Aorta (tissue), 5 donors: ENCODE measurements at regions not wholly inside any gene's neighbourhood (a gene's known extent, or its start where the extent isn't known, plus 50 kb on each side); places are given as distances from the start of the nearest gene placed in this dataset.
A peak's percentile ranks its signal among the peaks of the same experiment; 100 is the strongest.

Experiments
- ATAC-seq: fragments of 200-7000 bp; cut with Tn5 transposase; one replicate; pipeline ENCODE4 v1.9.1; 2022; ENCODE audit warnings: moderate library complexity; ENCODE audit not compliant: low FRiP score
- DNase-seq, 2 donors: peaks; one replicate each; pipeline ENCODE4 v3.0.0-alpha.2; 2020
- H3K27ac ChIP-seq, 2 donors: one replicate each; pipeline ENCODE4 v1.5.1; 2013; ENCODE audit warnings: low read length in 2 of 2, mild to moderate bottlenecking in 2 of 2, moderate library complexity in 2 of 2, control low read depth in 1 of 2, inconsistent platforms in 1 of 2, low read depth in 1 of 2
- H3K27me3 ChIP-seq, 2 donors: one replicate each; pipeline ENCODE4 v1.6.1; 2013; ENCODE audit warnings: control low read depth in 1 of 2, low read length in 1 of 2, mild to moderate bottlenecking in 1 of 2, moderate library complexity in 1 of 2; ENCODE audit not compliant: insufficient read depth in 2 of 2, control insufficient read depth in 1 of 2
- H3K36me3 ChIP-seq, 2 donors: one replicate each; pipeline ENCODE4 v1.6.1; 2013; ENCODE audit warnings: control low read depth in 1 of 2, low read length in 1 of 2, mild to moderate bottlenecking in 1 of 2; ENCODE audit not compliant: insufficient read depth in 2 of 2, control insufficient read depth in 1 of 2
- H3K4me1 ChIP-seq, 2 donors: one replicate each; pipeline ENCODE4 v1.6.1; 2013; ENCODE audit warnings: low read length in 2 of 2, control low read depth in 1 of 2, mild to moderate bottlenecking in 1 of 2, moderate library complexity in 1 of 2; ENCODE audit not compliant: insufficient read depth in 2 of 2, control insufficient read depth in 1 of 2
- H3K4me3 ChIP-seq, 2 donors: one replicate each; pipeline ENCODE4 v1.5.1; 2013; ENCODE audit warnings: low read length in 2 of 2, control low read depth in 1 of 2, mild to moderate bottlenecking in 1 of 2
- H3K9me3 ChIP-seq: one replicate; pipeline ENCODE4 v1.6.1; 2013; ENCODE audit warnings: mild to moderate bottlenecking, low read length; ENCODE audit not compliant: control insufficient read depth
- WGBS, 2 donors: extraction: QIAGEN DNeasy Blood & Tissue Kit; methylation state at CpG; one replicate each; pipeline ENCODE4 v1.1.7; 2013; 5-methylcytosine and 5-hydroxymethylcytosine counted together
- intact Hi-C, 2 donors: fragments of 100-400 bp; cut with DNase I; formaldehyde crosslinking; loops; one replicate each; pipeline versions ENCODE4 v1.14.2 to v1.15.0; 2022
- donor health status: healthy with polysubstance abuse.
- donor health status: Bipolar disorder and iron deficiency.
- donor health status: DM: no; HTN: no; CAD: no.
- donor health status: DM: no; HTN: no; CAD: no.
- donor health status: DM: yes; HTN: yes; CAD: no.

DNA sequence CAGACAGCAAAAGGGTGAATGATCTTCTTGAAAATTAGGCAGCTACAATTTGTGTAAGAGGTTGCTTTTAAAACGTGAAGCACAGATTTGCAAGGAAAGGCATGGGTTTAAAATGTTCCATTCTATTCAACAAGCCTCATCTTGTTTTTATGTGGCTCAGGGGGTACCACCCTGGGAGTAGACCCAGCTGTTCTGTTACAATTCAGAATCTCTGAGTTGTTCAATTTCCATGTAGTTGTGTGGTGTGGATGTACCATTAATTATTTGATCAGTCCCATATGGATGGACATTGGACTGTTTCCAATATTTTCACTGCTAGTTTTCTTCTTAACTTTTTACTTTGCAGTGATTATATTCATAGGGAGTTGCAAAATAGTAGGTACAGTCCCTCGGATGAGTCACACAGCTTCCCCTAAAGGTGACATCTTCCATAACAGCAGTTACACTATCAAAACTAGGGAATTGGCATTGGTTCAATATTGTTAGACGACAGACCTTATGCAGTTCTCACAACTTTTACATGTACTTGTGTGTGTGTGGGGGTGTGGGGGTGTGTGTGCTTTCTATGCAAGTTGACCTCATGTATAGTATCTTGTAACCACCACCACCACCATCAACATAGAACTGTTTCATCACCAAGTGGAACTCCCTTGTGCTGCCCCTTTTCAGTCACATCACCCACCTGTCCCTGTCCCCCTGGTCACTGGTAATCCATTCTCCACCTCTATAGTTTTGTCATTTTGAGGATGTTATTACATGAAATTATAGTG, 59.0 kb upstream of the CAPRIN2 start:
- WGBS, 2 donors = 47 to 49% methylated on average over 3 of the region's 3 CpGs
- Histone ChIP-seq H3K9me3 (no peaks in the 10 kb centered on the region), H3K36me3 (no peaks in the 10 kb centered on the region), H3K27me3 (no peaks in the 10 kb centered on the region), H3K4me1 (no peaks in the 10 kb centered on the region), H3K27ac (no peak overlapping the region), H3K4me3 (no peak overlapping the region)
- no peak for DNase-seq
- intact Hi-C loops = no loop called here
- peak; percentile 22 for ATAC-seq

DNA sequence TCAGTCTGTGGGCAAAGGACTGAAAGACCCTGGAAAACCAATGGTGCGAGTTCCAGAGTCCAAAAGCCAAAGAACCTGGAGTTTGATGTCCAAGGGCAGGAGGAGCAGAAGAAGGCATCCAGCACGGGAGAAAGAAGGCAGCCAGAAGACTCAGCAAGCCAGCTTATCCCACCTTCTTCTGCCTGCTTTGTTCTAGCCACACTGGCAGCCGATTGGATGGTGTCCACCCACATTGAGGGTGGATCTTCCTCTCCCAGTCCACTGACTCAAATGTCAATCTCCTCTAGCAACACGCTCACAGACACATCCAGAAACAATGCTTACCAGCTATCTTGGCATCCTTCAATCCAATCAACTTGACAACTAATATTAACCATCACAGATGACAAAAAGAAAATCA, 57.2 kb upstream of the CAPRIN2 start:
- no peak overlapping the region for H3K4me3 ChIP-seq
- DNase-seq (no peak), ATAC-seq (no peak)
- WGBS, 2 donors = 60 to 74% methylated on average over 4 of the region's 4 CpGs
- no peaks in the 10 kb centered on the region for H3K9me3 ChIP-seq
- H3K4me1 ChIP-seq = peaks cover 0 to 2% of the 10 kb centered on the region in 2 donors
- H3K27ac ChIP-seq = no peak overlapping the region
- intact Hi-C loops = no loop called here
- H3K36me3 ChIP-seq = no peaks in the 10 kb centered on the region
- H3K27me3 ChIP-seq = no peaks in the 10 kb centered on the region

DNA sequence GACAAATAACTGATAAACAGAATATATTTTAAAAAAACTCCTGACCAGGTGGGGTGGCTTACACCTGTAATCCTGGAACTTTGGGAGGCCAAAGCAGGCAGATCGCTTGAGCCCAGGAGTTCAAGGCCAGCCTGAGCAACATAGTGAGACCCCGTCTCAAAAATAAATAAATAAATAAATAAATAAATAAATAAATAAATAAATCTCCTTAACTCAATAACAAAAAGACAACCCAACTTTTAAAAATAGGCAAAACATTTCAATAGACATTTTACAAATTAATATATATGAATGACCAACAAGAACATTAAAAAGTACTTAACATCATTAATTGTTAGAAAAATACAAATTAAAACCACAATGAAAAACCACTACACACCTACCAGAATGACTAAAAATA, 56.2 kb upstream of the CAPRIN2 start:
- no peak for DNase-seq
- no peak overlapping the region for H3K4me3 ChIP-seq
- 87 to 89% methylated on average over 2 of the region's 2 CpGs for WGBS, 2 donors
- H3K27me3 ChIP-seq = no peaks in the 10 kb centered on the region
- no peak for ATAC-seq
- H3K9me3 ChIP-seq = no peaks in the 10 kb centered on the region
- H3K36me3 ChIP-seq = no peaks in the 10 kb centered on the region
- H3K27ac ChIP-seq = no peak overlapping the region
- peaks cover 0 to 2% of the 10 kb centered on the region in 2 donors for H3K4me1 ChIP-seq
- intact Hi-C loops = no loop called here

DNA sequence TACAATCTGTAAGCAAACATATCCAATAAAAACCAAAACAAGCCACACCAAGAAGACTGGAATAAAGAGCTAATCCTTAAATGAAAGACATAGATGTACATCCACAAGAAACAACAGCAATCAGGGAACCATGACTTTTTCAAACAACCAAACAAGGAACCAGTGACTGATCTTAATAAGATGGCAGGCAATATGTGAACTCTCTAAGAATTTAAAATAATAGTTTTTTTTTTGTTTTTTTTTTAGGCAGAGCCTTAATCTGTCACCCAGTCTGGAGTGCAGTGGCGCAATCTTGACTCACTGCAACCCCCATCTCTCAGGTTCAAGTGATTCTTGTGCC, 52.9 kb upstream of the CAPRIN2 start:
- 57 to 59% methylated on average over 1 of the region's 1 CpG for WGBS, 2 donors
- peaks cover 0 to 2% of the 10 kb centered on the region in 2 donors for H3K4me1 ChIP-seq
- H3K27ac ChIP-seq = no peak overlapping the region
- H3K9me3 ChIP-seq = no peaks in the 10 kb centered on the region
- no peak for ATAC-seq
- intact Hi-C loops = loop anchor here in 1 of 2 donors (5.0 to 10.0 kb wide), 2 partner anchors 113 to 1290 kb away; partner anchors contain the start of gene IPO8
- H3K4me3 ChIP-seq = no peak overlapping the region
- H3K27me3 ChIP-seq = no peaks in the 10 kb centered on the region
- DNase-seq = no peak
- no peaks in the 10 kb centered on the region for H3K36me3 ChIP-seq

DNA sequence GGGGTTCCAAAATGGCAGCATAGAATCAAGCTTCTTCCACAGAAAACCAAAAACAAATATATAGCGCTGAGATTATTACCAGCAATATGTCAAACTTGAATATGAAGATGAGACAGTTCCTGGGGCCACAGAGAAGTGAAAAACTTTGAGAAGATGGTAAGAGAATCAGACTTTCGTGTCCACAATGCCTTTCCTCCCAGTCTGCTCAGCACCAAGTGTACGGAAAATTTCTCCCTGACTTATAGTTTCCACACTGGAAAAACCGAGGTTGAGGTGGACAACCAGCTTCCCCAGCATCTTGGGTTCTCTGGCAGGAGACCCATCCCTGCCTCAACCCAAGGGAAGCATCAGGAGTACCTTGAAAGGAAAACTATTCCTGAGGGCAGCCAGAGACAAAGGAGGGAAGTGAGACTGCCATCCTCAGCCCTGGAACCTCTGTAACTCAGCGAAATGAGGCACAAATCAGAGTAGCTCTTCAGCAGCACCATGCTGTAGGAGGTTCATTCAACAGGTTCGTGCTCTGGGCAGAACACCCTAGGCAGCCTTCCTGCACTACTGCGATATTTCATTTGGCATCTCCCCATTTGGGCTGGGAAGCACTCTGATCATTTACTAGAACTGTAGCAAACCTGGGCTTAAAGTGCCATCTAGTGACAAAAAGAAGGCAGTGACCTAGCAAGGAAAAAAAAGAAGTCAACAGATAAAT, 52.4 kb upstream of the CAPRIN2 start:
- intact Hi-C loops = loop anchor here in 1 of 2 donors (5.0 to 10.0 kb wide), 2 partner anchors 112 to 1290 kb away; partner anchors contain the start of gene IPO8
- H3K36me3 ChIP-seq = no peaks in the 10 kb centered on the region
- no peaks in the 10 kb centered on the region for H3K9me3 ChIP-seq
- H3K4me3 ChIP-seq = no peak overlapping the region
- no peak overlapping the region for H3K27ac ChIP-seq
- H3K27me3 ChIP-seq = no peaks in the 10 kb centered on the region
- ATAC-seq (peak; percentile 86), DNase-seq (no peak)
- 56 to 57% methylated on average over 7 of the region's 7 CpGs for WGBS, 2 donors
- peaks cover 0 to 2% of the 10 kb centered on the region in 2 donors for H3K4me1 ChIP-seq

DNA sequence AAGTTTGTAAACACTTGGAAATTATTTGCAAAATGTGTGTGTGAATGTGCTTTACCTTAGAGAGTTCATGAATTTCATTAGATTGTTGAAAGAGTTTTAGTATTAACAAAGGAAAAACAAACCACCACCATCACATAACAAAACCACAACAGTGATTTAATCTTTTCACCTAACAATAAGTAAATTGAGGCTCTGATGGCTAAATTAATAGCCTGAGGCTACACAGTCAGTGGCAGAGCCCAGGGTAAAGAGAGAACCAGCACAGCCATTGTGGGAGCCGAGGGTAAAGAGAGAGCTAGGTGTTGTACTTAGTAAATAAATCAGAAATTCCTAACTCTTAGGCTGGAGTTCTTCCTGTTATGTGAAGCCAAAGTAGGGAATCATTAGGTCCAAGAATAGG, 51.2 kb upstream of the CAPRIN2 start:
- no peaks in the 10 kb centered on the region for H3K9me3 ChIP-seq
- no peak overlapping the region for H3K4me3 ChIP-seq
- no peaks in the 10 kb centered on the region for H3K27me3 ChIP-seq
- WGBS, 2 donors = 63 to 75% methylated on average over 1 of the region's 1 CpG
- DNase-seq (no peak), ATAC-seq (no peak)
- no peak overlapping the region for H3K27ac ChIP-seq
- intact Hi-C loops = loop anchor here in 1 of 2 donors (5.0 to 10.0 kb wide), 2 partner anchors 111 to 1289 kb away; partner anchors contain the start of gene IPO8
- peaks cover 0 to 2% of the 10 kb centered on the region in 2 donors for H3K4me1 ChIP-seq
- H3K36me3 ChIP-seq = no peaks in the 10 kb centered on the region
